ENCODE measurements at regions not wholly inside any gene's neighbourhood (a gene's known extent, or its start where the extent isn't known, plus 50 kb on each side); places are given as distances from the start of the nearest gene placed in this dataset.

- TF ChIP-seq CTCF (conservative IDR thresholded peaks at IDR 0.05 in 1 of 2, IDR thresholded peaks at IDR 0.05 in 1 of 2; ENCODE audit: extremely low read depth in 1 of 2, insufficient read depth in 1 of 2, low read depth in 1 of 2, low read length in 2 of 2): no peak
- no peak for TF ChIP-seq EZH2 (IDR thresholded peaks at IDR 0.05; ENCODE audit: borderline replicate concordance, low read length)
These were observed 157.2 kb upstream of the KAZN start for GRCh38 chr1:14441302-14441741.

All from mammary epithelial cell (primary cell).